Hypothalamus (tissue), 51 donors: ENCODE measurements at regions not wholly inside any gene's neighbourhood (a gene's known extent, or its start where the extent isn't known, plus 50 kb on each side); places are given as distances from the start of the nearest gene placed in this dataset.

Experiments used
- DNase-seq, 51 donors: peaks; one replicate each; lab custom pipeline; 2025; lab: John Stamatoyannopoulos, UW

GRCh38 chr5:72558383-72558782, 51.2 kb upstream of the ZNF366 start:
- no peak for DNase-seq

- DNase-seq: no peak
These were observed 50.8 kb upstream of the ZNF366 start for GRCh38 chr5:72558046-72558336.

- no peak for DNase-seq
These were observed 50.2 kb upstream of the ZNF366 start for GRCh38 chr5:72557167-72558045.
